HG03095 (cell line): ENCODE measurements at regions not wholly inside any gene's neighbourhood (a gene's known extent, or its start where the extent isn't known, plus 50 kb on each side); places are given as distances from the start of the nearest gene placed in this dataset.

Experiments used
- ATAC-seq: cut with Tn5 transposase; IDR thresholded peaks from one replicate; pipeline ENCODE4 v1.9.1; 2021; ENCODE audit warnings: moderate library complexity; ENCODE audit not compliant: unreplicated experiment

GRCh38 chr4:41865306-41865980 lies 69.8 kb upstream of the TMEM33 start:
- no peak for ATAC-seq

GRCh38 chr4:41859087-41859486 lies 76.1 kb upstream of the TMEM33 start:
- no peak for ATAC-seq

DNA sequence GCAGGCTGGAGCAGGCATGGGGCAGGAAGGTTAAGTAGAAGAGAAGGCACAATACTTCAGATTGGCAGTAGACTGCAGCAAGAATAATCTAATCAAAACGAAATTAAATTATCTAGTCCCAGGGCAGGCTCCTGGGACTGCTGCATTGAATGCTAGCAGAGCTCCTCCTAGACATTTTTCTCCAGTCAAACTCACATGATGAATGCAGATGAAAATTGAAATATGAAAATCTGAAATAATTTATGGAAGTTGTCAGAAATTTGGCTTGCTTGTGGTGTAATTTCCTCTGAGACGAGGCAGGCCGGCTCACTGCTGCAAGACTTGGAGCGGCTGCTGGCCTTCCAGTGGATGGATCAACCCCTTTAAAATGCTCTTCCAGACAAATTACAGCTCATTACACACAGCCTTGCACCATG lies 78.0 kb upstream of the TMEM33 start:
- ATAC-seq, result no peak

DNA sequence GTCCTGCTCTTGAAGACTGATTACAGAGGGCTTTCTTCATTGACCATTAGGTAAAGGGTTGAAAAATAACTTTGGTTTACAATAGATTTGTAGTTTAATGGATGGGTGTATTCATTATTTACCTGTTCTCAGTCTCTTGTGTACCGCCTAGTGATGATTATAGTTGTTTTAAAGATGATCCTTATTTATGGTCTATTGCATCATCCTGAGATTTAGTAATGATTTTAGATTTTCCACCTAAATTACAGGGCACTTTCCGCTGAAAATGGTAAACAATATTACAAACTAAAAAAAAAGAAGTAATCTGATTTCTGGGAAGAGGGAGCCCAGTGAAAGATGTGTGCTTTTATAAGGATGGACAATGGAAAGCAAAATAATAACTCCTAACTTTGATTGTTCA lies 78.4 kb upstream of the TMEM33 start:
- no peak for ATAC-seq

DNA sequence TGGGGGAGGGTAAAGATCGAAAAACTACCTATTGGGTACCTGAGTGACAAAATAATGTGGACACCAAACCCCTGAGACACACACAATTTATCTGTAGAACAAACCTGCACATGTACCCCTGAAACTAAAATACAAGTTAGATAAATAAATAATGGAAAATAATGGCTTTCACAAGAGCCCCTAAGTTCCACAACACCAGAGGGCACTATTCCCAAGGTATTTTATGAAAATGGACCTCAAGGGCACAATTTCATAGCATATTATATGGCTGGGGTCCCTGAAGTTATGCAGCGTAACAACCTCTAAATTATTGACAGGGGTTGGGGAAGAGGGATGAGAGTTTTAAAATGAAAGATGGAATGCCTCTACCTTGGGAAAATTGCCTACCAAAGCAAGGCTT lies 81.3 kb upstream of the TMEM33 start:
- ATAC-seq, result no peak

DNA sequence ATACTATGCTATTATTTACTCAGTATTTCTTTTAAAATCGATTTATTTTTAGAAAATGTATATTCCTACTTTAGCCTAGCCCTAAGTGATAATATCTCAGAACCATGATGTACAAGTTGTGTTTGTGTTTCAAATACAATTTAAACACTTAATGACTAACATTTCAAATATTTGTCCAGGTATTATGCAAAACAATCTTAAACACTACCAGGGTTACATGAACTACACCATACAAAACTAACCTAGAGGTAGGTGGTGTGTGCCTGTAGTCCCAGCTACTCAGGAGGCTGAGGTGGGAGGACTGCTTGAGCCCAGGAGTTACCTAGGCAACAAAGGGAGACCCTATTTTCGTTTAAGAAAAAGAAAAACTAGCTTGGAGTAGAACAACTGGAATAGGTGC lies 83.0 kb upstream of the TMEM33 start:
- no peak for ATAC-seq

- no peak for ATAC-seq
Observed at GRCh38 chr4:41851621-41852020, 83.6 kb upstream of the TMEM33 start.

- no peak for ATAC-seq
Observed at GRCh38 chr4:41844327-41844726, 90.9 kb upstream of the TMEM33 start.

GRCh38 chr4:41839916-41840854 lies 91.7 kb upstream of the PHOX2B start:
- ATAC-seq, result peak; percentile 86

- no peak for ATAC-seq
Observed at GRCh38 chr4:41838590-41838989, 90.1 kb upstream of the PHOX2B start.

- no peak for ATAC-seq
Observed at GRCh38 chr4:41835321-41835995, 86.9 kb upstream of the PHOX2B start.

DNA sequence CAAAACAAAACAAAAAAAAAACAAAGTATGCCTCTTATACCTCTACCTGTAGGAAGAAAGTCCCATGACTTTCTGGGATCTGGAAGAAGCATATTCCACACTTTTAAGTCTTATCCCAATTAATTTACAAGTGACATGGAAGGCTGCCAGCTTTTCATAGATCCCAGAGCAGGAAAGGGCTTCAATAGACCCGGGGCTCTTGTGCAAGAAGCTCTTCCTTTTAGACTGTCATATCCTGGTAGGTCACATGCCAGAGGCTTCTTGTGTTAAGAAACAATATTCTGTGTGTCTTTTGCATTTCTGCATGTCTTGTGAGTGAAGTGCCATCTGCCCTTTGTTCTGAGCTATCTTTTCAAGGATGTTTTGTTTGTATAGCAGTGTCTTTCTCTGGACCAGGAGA lies 84.4 kb upstream of the PHOX2B start:
- no peak for ATAC-seq

GRCh38 chr4:41822325-41822724 lies 73.8 kb upstream of the PHOX2B start:
- no peak for ATAC-seq

DNA sequence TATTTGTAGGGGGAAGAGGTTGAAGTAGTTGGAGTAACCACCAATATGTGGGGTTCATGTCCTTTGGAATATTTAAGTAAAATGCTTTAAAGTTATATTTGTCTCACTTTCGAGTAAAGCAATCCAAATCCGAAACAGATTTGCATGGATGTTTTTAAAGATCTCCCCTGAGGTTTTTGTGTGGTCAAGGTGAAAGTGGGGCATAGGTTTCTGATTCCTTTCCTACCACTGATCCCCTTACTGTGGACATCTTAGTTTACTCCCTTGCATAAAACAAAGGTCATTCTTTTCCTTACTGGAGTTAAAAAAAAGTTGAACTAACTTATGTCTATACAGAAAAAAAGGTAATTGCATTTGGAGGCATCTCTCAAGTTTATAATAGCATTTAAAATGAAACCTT lies 71.9 kb upstream of the PHOX2B start:
- ATAC-seq, result no peak

DNA sequence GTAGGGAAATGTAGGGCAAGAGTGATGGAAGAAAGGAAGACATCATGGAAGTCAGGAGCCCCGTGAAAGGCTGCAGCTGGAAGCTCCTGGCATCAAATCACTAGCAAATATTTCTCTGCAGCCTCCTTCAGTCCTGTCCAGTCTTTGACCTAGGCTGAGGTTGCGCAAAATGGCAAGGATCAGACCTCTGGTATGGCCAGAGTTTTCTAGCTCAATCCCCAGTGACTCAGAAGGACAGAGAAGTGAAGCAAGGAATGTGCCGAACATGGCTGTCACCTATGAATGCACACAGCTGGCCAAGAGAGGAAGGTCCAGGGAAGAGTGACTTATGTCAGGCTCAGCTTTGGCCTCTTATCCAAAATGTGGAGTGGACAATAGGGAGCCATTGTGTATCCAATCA lies 71.1 kb upstream of the PHOX2B start:
- no peak for ATAC-seq

DNA sequence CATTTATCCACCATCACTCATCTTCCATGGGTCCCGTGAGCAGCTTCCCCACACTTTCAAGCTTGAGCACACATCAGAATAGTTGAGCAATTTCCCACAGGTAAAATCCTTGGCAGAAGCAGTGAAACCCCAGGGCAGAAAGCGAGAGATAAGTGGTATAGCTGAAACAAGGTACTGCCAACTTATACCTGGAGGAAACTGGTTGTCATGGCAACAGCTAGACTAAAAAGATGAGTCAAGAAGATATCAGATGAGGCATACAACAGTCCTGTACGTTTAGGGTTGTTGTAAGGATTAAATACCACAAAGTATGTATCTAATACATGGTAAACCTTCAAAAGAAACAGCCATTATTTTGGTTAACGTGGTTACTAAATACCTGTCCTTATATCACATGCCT lies 66.9 kb upstream of the PHOX2B start:
- ATAC-seq, result no peak

DNA sequence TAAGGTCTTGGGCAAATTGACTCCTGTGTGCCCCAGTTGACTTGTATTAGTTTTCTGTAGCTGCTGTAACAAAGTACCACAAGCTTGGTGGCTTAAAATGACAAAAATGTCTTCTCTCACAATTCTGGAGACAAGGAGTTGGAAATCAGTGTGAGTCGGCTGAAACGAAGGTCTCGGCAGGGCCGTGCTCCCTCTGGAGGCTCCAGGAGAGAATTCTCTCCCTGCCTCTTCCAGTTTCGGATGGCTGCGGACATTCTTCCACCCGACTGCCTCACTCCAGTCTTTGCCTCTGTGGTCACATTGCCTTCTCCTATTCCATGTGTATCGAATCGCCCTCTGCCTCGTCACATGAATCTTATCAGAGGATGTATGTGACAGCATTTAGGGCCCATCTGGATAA lies 66.0 kb upstream of the PHOX2B start:
- ATAC-seq, result no peak

DNA sequence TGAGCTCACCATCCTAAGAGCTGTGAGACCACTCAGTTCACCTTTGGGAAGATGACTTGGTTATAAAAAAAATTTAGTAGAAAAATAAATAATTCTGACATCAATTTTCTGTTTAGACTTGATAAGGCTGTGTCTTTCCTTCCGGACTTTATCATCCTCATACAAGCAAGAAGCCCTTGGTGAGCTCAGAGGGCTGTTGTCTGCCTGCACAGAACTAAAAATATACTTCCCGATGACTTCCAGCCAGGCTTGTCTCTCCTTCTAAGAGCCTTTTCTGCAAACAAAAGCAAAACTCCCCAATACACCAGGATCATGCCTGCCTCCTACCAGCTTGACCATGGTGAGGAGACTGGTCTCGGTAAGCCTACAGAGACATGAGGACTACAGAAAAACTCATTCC lies 58.3 kb upstream of the PHOX2B start:
- no peak for ATAC-seq

GRCh38 chr4:41802590-41802989 lies 54.1 kb upstream of the PHOX2B start:
- no peak for ATAC-seq

DNA sequence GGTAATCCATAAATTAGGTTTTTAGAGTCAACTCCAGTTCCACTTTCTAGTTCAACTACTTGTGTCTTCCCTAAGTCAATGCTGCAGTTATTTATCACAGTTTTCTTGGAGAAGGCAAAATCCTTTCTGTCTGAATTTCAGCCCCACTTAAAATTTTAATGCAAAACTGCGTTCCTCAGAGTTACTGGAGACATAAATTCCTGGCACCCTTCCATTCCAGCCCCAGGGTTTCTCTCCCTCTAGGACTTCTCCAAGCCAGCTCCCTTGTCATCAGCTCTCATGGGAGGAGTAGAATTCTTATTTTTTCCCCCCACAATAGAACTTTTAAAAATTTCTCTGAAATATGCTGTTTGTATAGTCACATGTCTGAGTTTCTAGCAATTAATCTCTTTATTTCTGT lies 50.6 kb upstream of the PHOX2B start:
- ATAC-seq, result no peak
